NCI-H2227 (cell line): ENCODE measurements at regions not wholly inside any gene's neighbourhood (a gene's known extent, or its start where the extent isn't known, plus 50 kb on each side); places are given as distances from the start of the nearest gene placed in this dataset.
"Not testable (repeated sequence)": the region's sequence is repeated elsewhere in the genome, so short reads cannot be mapped to it uniquely, and the experiment has no call there.

Experiments
- DNase-seq: peaks from one replicate; lab custom pipeline; 2025; ENCODE audit not compliant: unreplicated experiment; lab: John Stamatoyannopoulos, UW

DNA sequence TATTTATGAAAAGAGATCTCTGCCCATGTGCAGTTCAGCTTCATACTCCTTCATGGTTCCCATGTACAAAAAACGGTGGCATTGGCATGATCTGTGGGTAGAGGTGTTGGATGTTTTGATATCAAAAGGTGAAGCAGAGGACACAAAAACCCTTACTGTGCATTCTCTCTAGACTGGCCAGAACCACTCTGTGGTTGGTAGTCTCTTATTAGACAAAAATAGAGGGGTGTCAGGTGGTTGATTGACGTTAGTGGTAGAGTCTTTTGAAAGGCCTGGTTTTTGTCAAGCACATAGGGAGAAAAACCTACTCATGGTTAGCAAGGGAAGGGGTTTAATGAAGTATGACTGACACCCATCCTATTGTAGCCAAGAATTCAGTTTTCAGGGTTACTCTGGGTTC, 400.0 kb upstream of the TMPRSS15 start:
- peak; percentile 81 for DNase-seq

DNA sequence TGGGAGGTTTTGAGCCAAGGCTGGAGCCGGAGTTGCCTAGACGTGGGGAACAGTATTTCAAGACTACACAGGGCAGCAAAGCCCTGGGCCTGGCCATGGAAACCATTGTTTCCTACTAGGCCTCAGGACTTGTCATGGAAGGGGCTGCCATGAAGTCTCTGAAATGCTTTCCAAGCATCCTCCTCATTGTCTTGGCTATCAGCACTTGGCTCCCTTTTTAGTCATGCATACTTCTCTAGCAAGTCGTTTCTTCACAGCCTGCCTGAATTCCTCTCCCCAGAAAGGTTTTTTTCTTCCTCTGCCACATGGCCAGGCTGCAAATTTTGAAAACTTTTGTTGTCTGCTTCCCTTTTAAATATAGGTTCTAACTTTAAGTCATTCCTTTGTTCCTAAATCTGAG, 406.6 kb upstream of the TMPRSS15 start:
- DNase-seq, result no peak

DNA sequence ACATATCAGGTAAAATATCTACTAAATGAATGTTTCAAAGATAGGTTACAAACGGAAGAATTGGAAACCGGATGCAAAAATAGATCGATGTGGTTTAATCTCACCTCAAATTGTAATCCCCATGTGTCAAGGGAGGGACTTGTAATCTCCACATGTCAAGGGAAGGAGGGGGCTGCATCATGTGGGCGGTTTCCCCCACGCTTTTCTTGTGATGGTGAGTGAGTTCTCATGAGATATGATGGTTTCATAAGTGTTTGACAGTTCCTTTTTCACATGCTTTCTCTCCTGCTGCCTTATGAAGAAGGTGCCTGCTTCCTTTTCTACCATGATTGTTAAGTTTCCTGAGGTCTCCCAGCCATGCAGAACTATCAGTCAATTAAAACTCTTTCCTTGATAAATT, 408.7 kb upstream of the TMPRSS15 start:
- no peak for DNase-seq

DNA sequence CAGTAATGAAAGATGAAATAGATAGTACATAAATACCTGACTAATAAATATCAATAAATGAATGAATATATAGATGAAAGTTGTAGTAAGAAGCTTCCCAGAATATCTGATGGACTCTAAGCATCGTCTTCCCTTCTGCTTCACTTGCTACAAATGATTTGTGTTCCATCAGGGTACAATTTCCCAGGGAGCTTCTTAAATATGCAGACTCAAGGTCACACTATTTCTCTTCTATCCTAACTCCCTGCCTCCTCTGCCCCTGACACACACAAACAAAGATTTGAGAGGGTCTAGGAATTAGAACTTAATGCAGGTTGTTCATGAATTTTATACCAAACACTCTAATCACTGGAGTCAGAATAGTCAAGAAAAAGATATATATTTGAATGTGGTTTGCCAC, 415.9 kb upstream of the TMPRSS15 start:
- no peak for DNase-seq

DNA sequence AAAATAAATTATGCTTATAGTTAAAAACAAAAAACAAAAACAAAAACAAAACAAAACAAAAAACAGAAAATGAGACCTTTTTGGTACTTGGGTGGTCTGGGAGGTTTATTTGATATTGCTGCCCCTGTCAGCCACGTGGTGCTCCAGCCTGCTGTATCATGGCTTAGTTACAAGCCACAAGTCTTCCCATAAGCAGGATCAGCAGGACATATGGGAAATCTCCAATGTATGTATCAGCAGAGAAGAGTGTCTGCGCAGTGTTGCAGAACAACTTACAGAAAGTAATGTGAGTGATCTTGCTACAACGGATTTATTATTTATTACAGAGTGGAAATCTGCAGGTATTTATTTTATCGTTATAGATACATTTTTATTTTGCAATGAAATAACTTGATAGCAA, 423.0 kb upstream of the TMPRSS15 start:
- no peak for DNase-seq

DNA sequence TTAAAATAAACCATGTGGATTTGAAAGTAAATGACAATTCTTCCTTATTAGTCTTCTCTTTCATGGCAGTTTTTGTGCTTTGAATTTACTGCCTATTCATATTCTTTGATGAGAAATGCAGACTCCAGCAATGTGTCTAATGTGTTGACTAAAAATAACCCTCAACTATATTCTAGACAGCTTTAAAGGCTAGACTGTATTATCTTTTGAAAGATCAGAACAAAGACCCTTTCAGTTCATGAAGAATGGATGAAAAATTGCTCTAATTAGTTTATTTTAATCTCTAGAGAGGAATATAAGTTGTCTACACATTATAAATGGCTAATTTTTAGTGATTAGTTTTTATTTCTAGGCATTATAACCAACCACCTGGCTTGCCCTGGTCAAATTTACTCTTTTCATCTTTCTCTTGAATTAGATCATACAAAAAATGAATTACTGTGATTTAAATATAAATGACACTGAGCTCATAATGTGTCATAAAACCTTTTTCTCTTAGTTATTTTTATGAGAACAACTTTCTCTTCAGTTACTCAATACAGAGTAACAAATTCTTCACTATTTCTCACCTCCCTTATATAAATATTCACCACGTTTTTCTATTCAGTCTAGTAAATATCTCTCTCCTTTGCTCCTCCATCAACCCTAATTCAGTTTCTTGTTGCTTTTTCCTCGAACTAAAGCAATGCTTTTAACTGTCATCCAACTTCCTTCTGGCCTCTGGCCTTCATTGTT, 428.5 kb upstream of the TMPRSS15 start:
- DNase-seq, result no peak

DNA sequence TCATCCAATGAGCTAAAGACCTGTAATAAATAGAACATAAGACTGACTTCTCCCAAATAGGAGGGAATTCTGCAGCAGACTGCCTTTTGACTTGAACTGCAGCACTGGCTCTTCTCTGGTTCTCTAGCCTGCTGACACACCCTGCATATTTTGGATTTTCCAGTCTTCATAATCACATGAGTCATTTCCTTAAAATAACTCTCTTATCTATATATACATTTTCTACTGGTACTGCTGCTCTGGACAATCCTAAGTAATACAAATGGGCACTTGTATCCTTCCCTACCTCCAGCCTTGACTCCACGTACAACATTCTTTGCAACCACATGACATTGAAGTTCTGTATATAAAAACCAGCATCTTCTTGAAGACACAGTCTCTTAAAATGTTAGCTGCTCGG, 429.4 kb upstream of the TMPRSS15 start:
- no peak for DNase-seq

DNA sequence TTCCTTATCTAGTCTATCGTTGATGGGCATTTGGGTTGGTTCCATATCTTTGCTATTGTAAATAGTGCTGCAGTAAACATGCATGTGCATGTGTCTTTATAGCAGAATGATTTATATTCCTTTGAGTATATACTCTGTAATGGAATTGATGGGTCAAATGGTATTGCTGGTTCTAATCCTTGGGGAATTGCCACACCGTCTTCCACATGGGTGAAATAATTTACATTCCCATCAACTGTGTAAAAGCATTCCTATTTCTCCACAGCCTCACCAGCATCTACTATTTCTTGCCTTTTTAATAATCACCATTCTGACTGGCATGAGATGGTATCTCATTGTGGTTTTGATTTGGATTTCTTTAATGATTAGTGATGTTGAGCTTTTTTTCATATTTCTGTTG, 430.5 kb upstream of the TMPRSS15 start:
- DNase-seq, result not testable (repeated sequence)

DNA sequence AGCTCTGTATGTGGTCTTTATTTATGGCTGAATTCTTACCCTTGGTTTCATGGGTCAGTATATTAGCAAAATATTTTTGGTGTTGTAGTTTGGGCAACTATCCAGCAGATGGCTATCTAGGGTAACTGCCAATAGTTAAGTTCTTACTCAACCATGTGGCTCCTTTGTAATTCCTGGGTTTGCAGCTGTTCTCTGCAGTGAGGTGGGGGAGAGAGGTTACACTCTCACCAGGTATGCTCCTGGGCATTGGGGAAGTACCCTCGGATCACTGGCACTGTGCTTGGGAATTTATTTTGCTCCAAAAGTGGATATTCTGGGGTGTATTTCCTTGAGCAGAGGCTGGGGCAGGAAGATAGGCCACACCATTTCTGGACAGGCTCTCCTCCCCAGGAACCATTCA, 436.7 kb upstream of the TMPRSS15 start:
- DNase-seq, result peak; percentile 3

DNA sequence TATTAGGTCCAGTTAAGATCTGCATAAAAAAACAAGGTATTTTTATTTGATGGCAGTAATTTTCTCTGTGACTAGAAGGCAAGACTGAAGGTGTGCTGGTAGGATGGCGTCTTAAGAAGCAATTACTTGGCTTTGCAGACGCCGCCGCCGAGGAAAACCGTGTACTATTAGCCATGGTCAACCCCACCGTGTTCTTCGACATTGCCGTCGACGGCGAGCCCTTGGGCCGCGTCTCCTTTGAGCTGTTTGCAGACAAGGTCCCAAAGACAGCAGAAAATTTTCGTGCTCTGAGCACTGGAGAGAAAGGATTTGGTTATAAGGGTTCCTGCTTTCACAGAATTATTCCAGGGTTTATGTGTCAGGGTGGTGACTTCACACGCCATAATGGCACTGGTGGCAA, 454.0 kb upstream of the TMPRSS15 start:
- not testable (repeated sequence) for DNase-seq

DNA sequence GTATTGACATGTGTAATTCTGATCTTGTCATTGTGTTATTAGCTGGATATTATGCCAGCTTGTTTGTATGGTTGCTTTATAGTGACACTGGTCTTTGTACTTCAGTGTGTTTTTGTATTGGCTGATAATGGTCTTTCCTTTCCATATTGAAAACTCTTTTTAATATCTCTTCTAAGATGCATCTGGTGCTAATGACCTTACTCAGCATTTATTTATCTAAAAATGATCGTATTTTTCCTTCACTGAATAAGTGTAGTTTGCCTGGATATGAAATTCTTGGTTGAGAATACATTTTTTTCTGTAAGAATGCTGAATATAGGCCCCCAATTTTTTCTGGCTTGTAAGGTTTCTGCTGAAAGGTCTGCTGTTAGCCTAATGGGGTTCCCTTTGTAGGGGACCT, 465.5 kb upstream of the TMPRSS15 start:
- DNase-seq, result no peak

DNA sequence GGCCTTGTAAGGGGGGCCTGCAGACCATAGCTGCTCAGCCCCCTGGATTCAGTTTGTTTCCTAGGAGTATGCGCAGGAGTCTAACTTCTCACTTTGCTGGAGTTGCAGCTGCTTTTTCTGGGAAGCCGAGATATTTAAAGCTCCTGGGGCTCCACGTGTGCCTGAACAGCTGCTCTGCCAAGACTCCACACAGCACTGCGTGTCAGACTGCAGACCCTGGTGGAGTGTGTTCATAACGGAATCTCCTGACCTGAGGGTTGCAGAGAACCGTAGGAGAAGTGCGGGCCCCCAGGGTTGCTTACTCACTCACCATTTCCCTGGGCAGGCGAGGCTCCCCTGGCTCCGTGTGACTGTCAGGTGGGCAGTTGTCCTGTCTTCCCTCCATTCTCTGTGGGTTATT, 474.3 kb upstream of the TMPRSS15 start:
- DNase-seq, result no peak

DNA sequence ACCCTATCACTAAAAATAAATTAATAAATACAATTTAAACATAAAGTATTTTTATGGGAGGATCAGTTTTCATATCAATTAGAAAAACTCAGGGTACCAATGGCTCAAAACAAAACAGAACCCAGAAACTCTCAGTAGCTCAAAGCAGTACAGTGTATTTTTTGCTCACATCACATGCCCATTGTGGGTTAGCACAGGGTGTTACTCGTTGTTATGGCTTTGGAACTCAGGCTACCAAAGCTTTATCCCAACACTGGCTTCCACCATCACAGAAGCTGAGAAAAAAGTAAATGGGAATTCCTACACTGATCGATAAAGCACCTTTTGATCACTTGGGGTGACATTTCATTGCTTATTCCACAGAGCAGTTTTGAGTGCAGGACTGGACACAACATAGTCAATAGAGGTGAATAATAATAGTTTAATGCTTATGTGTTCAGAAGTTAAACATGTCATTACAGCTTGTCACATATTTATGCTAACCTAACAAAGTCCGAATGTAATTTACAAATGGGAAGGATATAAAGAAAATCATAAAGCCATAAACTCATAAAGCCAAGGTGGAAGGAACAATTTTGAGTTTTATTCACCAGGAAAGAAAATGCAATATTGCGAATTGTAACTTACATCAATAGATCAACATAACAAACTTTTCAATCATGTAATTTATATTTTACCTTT, 484.5 kb upstream of the TMPRSS15 start:
- no peak for DNase-seq

DNA sequence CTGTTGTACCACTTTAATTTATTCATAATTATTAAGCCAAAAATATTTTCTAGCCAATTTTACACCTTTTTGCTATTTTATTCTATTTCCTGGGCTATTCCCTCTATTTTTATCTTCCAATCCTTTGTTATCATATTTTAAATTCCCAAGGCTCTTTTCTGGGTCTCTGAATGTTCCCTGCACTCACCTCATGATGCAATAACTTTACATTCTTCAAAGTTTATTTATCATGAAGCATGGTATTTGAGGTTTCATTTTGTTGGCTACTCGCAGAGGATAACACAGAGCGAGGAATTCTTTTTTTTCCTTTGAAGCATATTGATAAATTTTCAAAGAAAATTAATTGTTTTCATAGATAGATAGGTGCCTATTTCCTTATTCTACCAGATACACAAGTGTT, 489.8 kb upstream of the TMPRSS15 start:
- DNase-seq, result no peak

DNA sequence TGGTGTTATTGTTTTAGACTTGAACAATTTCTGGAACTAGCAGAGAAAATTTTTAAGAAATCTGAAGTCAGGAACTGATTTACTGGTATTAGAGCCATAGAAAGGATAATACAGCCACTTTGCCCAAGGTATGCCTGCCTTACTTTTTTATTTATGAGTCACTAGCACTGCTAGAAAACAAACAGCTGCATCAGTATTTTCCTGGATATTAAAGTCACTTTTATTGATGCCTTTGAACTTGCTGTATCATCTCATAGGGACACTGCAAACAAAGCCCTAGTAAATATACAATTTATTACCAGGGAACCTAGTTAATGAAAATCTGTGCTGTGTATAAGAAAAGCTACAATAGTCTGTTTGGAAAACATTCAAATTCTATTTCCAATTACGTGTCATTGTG, 490.8 kb upstream of the TMPRSS15 start:
- no peak for DNase-seq

DNA sequence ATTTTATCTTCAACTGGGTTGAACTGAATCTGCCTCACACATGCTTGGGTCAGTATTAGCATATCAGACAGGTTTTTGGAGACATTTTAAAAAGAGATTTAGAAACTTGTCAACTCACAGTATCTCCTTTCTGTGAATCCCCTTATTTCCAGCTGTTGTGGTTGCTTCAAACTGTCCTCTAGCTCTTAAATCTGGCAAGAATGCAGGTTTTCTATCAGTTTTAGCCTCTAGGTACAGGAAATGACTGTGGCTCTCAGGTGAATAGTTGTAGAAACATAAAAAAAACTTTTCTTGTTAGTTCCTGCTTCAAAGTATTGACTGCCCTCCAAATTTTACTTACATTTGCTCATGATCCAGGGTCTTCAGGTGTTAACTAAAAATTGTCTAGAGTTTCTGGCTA, 495.7 kb upstream of the TMPRSS15 start:
- no peak for DNase-seq

DNA sequence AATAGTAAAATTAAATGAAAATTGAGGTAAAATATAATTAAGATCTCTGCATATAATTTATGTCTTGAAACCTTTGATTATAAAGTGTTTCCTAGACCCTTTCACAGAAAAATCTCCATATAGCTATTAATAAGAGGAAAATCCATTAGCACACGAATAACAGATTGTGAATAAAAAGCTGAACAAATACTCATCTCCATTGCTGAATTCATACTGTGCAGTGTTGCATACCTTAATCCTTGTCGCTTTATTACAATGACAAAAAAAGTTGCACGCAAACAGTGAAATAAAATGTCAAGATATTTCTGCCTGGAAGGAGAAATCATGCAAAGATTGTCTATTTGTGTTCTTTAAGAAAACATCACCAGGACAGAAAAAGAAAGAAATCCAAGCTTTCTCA, 499.1 kb upstream of the TMPRSS15 start:
- no peak for DNase-seq

DNA sequence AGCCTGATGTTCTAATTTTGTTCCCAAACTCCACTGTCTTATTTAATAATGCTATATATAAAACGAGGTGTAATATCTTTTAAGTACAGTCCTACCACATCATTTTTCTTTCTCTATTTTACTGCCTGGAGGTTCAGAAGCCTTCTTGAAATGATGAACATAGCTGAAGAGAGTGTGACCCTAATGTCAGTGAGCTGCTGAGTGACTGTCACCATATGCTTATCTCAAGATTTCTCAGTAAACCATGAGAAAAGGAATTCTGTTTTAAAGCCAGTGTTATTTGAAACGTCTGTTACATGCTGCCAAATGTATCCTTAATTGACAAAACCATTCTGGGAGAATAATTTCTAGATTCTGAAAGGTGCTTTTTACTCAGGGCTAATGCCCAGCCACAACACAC, 503.5 kb upstream of the TMPRSS15 start:
- DNase-seq, result no peak

DNA sequence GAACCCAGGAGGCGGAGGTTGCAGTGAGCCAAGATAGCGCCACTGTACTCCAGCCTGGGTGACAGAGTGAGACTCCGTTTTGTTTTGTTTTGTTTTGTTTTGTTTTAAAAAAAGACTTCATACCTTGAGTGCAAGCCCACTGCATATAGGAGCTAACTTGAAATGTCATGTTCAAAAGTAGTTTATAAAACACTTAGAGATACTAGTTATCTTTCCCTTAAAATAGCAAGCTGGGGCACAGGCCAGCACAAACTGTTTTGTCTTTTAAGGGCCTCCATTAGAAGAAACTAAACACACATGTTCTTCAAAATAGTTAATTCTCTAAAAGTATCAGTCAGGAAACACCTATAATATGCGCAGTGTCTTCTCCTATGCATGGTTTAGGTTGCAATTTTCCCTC, 505.1 kb upstream of the TMPRSS15 start:
- DNase-seq, result no peak

DNA sequence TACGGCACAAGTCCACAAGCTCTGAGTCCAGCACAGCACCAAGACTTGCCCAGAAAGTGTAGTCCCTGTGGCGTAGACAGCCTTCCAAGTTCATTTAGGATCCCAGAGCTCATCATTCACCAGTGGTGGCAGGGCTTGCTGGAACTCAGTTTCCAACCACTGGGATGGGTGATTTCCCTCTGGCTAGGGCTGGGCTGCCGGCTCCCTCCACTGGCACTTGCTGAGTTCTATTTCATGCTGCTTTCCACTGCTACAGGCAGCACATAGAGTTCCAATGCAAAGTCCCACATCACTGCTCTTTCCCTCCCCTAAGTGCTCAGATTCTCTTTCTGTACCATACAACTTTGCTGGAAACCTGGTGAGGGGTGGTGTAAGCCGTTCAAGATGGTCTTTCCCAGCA, 510.3 kb upstream of the TMPRSS15 start:
- no peak for DNase-seq

DNA sequence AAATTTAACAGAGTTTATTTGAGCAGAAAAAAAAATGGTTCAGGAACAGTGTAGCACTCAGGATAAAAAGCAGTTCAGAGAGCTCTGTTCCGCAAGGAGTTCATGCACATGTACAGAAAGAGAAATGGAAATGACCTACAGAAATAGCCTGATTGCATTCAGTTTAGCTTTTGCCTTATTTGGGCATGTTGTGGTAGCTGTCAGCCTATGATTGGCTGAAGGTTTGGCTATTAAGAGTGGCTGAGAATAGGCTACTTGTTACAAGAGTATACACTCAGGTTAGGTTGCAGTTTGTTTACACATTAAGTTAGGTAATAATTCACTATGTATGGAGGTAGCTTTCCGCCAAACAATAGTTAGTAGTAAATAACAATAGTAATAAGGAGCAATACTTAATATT, 511.0 kb upstream of the TMPRSS15 start:
- DNase-seq, result no peak

DNA sequence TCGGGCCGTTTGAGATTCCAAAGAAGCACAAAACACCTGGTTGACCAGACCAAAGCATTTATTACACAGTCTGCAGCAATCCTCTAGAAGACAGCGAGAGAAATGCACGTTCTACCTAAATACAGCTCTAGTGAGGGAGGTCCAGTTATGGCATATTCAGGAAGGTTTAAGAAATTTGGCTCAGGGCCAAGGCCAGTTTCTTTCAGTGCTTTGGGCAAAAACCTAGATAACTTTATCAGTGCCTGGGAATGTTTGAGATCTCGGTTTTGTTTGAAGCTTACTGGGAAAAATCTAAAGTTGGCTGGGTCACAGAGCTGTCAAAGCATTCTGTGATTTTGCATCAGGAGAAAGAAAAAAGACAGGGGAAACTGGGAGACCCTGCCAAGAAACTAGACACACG, 514.0 kb upstream of the TMPRSS15 start:
- no peak for DNase-seq

DNA sequence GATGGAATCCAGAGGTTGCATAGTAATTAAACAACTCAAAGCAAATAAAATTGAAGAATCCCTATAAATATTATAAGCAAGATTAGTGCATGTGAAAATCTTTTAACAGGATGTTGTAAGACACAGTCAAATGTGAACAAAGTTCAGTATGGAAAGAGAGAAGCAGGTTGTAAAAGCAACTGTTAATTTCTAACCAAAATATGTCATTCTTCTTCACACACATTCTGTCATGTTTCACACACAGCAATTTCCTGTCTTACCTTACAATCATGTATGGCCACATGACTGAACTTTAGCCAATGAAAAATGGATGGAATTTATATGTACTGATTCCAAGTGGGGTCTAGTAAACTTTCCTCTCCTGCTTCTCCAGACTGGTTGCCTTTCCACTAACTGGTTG, 527.7 kb upstream of the TMPRSS15 start:
- DNase-seq, result no peak
